Smooth muscle cell (in vitro differentiated cells): ENCODE measurements at regions not wholly inside any gene's neighbourhood (a gene's known extent, or its start where the extent isn't known, plus 50 kb on each side); places are given as distances from the start of the nearest gene placed in this dataset.

Source experiments
- DNase-seq: peaks from one replicate; lab custom pipeline; 2025; ENCODE audit not compliant: unreplicated experiment; lab: John Stamatoyannopoulos, UW
- H2AFZ ChIP-seq: fragments of 200-600 bp; sonication (generic); 2 replicates; pipeline ENCODE4 v1.6.0; 2016; ENCODE audit warnings: antibody characterized with exemption, low read depth, mild to moderate bottlenecking
- H3F3A ChIP-seq: fragments of 200-600 bp; sonication (generic); 2 replicates; pipeline ENCODE4 v1.6.0; 2017; ENCODE audit warnings: antibody characterized with exemption, low read depth
- H3K27ac ChIP-seq: fragments of 200-600 bp; sonication (generic); 2 replicates; pipeline ENCODE4 v1.5.1; 2016; ENCODE audit warnings: low read depth, mild to moderate bottlenecking
- H3K27me3 ChIP-seq: fragments of 200-600 bp; sonication (generic); 2 replicates; pipeline ENCODE4 v1.6.1; 2016; ENCODE audit warnings: low read depth, mild to moderate bottlenecking
- H3K36me3 ChIP-seq: fragments of 200-600 bp; sonication (generic); 2 replicates; pipeline ENCODE4 v1.5.1; 2016; ENCODE audit warnings: low read depth
- H3K4me1 ChIP-seq: fragments of 200-600 bp; sonication (generic); 2 replicates; pipeline ENCODE4 v1.5.1; 2016; ENCODE audit warnings: low read depth
- H3K4me2 ChIP-seq: fragments of 200-600 bp; sonication (generic); 2 replicates; pipeline ENCODE4 v1.6.0; 2016; ENCODE audit warnings: mild to moderate bottlenecking
- H3K4me3 ChIP-seq: fragments of 200-600 bp; sonication (generic); 2 replicates; pipeline ENCODE4 v1.5.1; 2016; ENCODE audit warnings: mild to moderate bottlenecking
- H3K79me2 ChIP-seq: fragments of 200-600 bp; sonication (generic); 2 replicates; pipeline ENCODE4 v1.6.0; 2016; ENCODE audit warnings: low read depth, mild to moderate bottlenecking
- H3K9ac ChIP-seq: fragments of 200-600 bp; sonication (generic); 2 replicates; pipeline ENCODE4 v1.6.0; 2016; ENCODE audit warnings: low read depth
- H3K9me3 ChIP-seq: fragments of 200-600 bp; sonication (generic); replicated peaks from 2 replicates; pipeline ENCODE4 v1.5.1; 2016; ENCODE audit warnings: low read depth
- H4K20me1 ChIP-seq: fragments of 200-600 bp; sonication (generic); 2 replicates; pipeline ENCODE4 v1.6.0; 2016; ENCODE audit warnings: low read depth
- CTCF ChIP-seq: fragments of 200-600 bp; sonication (generic); IDR thresholded peaks from 2 replicates; pipeline ENCODE4 v1.5.1; 2017; ENCODE audit warnings: borderline replicate concordance, mild to moderate bottlenecking, antibody characterized with exemption; ENCODE audit not compliant: insufficient read depth, poor library complexity, severe bottlenecking
- WGBS: methylation state at CpG from one replicate; pipeline ENCODE4 v1.1.7; 2016; ENCODE audit warnings: low lambda C conversion rate; 5-methylcytosine and 5-hydroxymethylcytosine counted together

GRCh38 chr10:43980313-43980712, 331.6 kb upstream of the ZNF32 start:
- 66% methylated on average over 8 of the region's 8 CpGs for WGBS

GRCh38 chr10:43979551-43979950, 330.9 kb upstream of the ZNF32 start:
- Histone ChIP-seq H3K9me3 (no peaks in the 10 kb centered on the region), H3K36me3 (no peaks in the 10 kb centered on the region), H3K9ac (no peak overlapping the region), H3K4me2 (no peak overlapping the region), H3K4me3 (no peak overlapping the region), H3F3A (no peaks in the 10 kb centered on the region), H2AFZ (no peak overlapping the region), H3K27me3 (no peaks in the 10 kb centered on the region), H4K20me1 (no peaks in the 10 kb centered on the region), H3K4me1 (no peaks in the 10 kb centered on the region), H3K79me2 (no peaks in the 10 kb centered on the region), H3K27ac (no peak overlapping the region)
- no peak for DNase-seq
- 86% methylated on average over 3 of the region's 3 CpGs for WGBS
- no peak for TF ChIP-seq CTCF

More at GRCh38 chr10:43980313-43980712, 331.6 kb upstream of the ZNF32 start:
- Histone ChIP-seq H3K36me3 (no peaks in the 10 kb centered on the region), H3K79me2 (no peaks in the 10 kb centered on the region), H3K9me3 (no peaks in the 10 kb centered on the region), H3K4me2 (no peak overlapping the region), H3K27me3 (no peaks in the 10 kb centered on the region), H4K20me1 (no peaks in the 10 kb centered on the region), H3K4me1 (no peaks in the 10 kb centered on the region), H3K4me3 (no peak overlapping the region), H3F3A (no peaks in the 10 kb centered on the region), H3K9ac (no peak overlapping the region), H2AFZ (no peak overlapping the region), H3K27ac (no peak overlapping the region)
- no peak for DNase-seq
- no peak for TF ChIP-seq CTCF

- Histone ChIP-seq H4K20me1 (no peaks in the 10 kb centered on the region), H3K4me3 (no peak overlapping the region), H3K9me3 (no peaks in the 10 kb centered on the region), H3K4me2 (no peak overlapping the region), H3K4me1 (no peaks in the 10 kb centered on the region), H3F3A (no peaks in the 10 kb centered on the region), H3K27ac (no peak overlapping the region), H2AFZ (no peak overlapping the region), H3K36me3 (no peaks in the 10 kb centered on the region), H3K9ac (no peak overlapping the region), H3K79me2 (no peaks in the 10 kb centered on the region), H3K27me3 (no peaks in the 10 kb centered on the region)
- no peak for DNase-seq
- TF ChIP-seq CTCF = no peak
- WGBS = 96% methylated on average over 9 of the region's 9 CpGs
Measured at GRCh38 chr10:43978936-43979335, 330.3 kb upstream of the ZNF32 start.

GRCh38 chr10:43978091-43978490, 329.4 kb upstream of the ZNF32 start:
- no peaks in the 10 kb centered on the region for H3K79me2 ChIP-seq
- H3K4me3 ChIP-seq = no peak overlapping the region
- WGBS = 92% methylated on average over 5 of the region's 5 CpGs
- no peak overlapping the region for H3K4me2 ChIP-seq
- no peak overlapping the region for H3K27ac ChIP-seq
- H4K20me1 ChIP-seq = no peaks in the 10 kb centered on the region
- H3F3A ChIP-seq = no peaks in the 10 kb centered on the region
- no peaks in the 10 kb centered on the region for H3K36me3 ChIP-seq
- no peaks in the 10 kb centered on the region for H3K27me3 ChIP-seq
- no peak for TF ChIP-seq CTCF
- H3K9ac ChIP-seq = no peak overlapping the region
- no peak overlapping the region for H2AFZ ChIP-seq
- H3K4me1 ChIP-seq = no peaks in the 10 kb centered on the region
- DNase-seq = no peak
- H3K9me3 ChIP-seq = no peaks in the 10 kb centered on the region
